RWPE1 (cell line): ENCODE measurements at regions not wholly inside any gene's neighbourhood (a gene's known extent, or its start where the extent isn't known, plus 50 kb on each side); places are given as distances from the start of the nearest gene placed in this dataset.

Experiments
- CTCF ChIA-PET: fragments of 350-600 bp; sonication (Branson Sonifier 250); formaldehyde crosslinking; extraction: SDS; loops from one replicate; lab custom pipeline; 2021; lab: Yijun Ruan, JAX
- POLR2A ChIA-PET: fragments of 400-600 bp; formaldehyde crosslinking; extraction: SDS; loops from one replicate; lab custom pipeline; 2020; ENCODE audit warnings: antibody characterized with exemption; ENCODE audit not compliant: low non-redundant PET; lab: Yijun Ruan, JAX
- DNase-seq: peaks from one replicate; pipeline ENCODE4 v3.0.0; 2012; ENCODE audit warnings: low spot score
- H3K27ac ChIP-seq: fragments of 450-650 bp; 2 replicates; pipeline ENCODE4 v1.5.1; 2017
- TF ChIP-seq, protein P1 (sequence below): fragments of 450-650 bp; conservative IDR thresholded peaks from 2 replicates; pipeline ENCODE4 v1.5.1; 2017; ENCODE audit warnings: low read depth, mild to moderate bottlenecking

GRCh38 chr20:20799716-20800312 is 87.4 kb upstream of the RALGAPA2 start:
- ChIA-PET CTCF (no interaction called here), POLR2A (no interaction called here)
- TF ChIP-seq, protein P1, sequence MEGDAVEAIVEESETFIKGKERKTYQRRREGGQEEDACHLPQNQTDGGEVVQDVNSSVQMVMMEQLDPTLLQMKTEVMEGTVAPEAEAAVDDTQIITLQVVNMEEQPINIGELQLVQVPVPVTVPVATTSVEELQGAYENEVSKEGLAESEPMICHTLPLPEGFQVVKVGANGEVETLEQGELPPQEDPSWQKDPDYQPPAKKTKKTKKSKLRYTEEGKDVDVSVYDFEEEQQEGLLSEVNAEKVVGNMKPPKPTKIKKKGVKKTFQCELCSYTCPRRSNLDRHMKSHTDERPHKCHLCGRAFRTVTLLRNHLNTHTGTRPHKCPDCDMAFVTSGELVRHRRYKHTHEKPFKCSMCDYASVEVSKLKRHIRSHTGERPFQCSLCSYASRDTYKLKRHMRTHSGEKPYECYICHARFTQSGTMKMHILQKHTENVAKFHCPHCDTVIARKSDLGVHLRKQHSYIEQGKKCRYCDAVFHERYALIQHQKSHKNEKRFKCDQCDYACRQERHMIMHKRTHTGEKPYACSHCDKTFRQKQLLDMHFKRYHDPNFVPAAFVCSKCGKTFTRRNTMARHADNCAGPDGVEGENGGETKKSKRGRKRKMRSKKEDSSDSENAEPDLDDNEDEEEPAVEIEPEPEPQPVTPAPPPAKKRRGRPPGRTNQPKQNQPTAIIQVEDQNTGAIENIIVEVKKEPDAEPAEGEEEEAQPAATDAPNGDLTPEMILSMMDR: no peak
- no peak overlapping the region for H3K27ac ChIP-seq
- no peak for DNase-seq

DNA sequence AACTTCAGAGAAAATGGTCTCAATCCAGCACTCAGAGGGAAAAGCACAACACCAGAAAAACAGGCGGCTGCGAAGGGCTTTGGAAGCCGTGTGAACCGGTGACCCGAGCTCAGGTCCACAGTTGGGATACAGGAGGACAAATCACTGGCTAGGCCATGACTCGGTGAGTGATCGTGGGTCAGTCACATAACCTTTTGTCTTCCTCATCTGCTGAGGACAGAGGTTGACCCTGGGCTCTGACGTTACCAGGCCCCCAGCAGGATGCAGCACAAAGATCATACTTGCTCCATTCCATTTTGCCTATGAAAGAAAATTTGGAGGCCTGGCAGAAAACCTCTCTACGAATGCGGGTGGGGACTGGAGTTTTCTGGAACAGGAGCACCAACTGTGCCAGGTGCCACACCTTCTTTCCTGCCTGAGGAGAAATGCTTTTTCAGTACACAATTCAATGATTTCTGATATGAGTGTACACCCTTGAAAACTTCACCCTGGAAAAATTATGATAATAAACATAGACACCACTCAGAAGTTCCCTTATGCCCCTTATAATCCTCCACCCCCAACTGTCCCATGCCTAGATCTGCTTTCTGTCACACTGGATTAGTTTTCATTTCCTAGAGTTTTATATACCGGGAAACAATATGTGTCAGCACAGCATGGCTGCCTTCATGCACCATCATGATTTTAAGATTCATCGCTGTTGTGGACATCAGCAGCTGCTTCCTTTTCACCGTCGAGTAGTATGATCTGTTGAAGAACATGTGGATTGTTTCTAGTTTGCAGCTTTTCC is 85.3 kb upstream of the RALGAPA2 start:
- ChIA-PET POLR2A (no interaction called here), CTCF (interaction anchor here (0.7 kb wide), 1 partner anchor 779 kb away, joined by 4 read pairs; no protein-coding TSS in a partner anchor)
- H3K27ac ChIP-seq: no peak overlapping the region

DNA sequence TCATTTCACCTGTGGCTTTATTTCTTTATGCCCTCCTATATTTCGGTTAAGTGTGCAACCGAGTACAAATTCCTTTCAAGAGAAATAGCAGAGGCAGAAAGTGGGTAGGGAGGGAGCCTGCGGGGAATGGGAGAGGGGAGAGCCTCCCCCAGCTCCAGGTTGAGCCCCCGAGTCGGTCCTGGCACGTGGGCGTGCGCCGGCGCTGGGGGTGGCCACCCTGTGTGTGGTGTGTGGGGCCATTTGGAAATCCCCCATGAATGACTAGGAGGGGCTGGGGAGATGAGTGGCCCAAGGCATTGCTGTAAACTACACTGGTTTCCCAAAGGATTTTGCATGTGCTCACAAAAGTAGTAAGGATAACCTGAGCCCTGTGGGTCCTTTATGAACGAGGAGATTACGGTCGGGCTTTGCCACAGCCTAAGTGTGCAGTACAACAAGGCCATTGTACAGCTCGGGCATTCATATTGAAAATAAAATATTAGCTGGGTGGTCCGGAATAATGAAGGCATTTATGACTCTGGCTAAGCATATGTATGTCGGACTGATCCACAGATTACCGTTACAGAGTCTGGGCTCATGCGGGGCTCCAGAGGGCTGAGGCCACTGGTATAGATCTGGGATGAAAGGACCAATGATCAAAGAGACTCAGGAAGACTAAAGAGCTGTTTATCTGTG is 84.5 kb upstream of the RALGAPA2 start:
- CTCF ChIA-PET: no interaction called here
- TF ChIP-seq, protein P1: no peak
- POLR2A ChIA-PET: no interaction called here
- DNase-seq: no peak
- H3K27ac ChIP-seq: no peak overlapping the region

More for the DNA sequence above, 85.3 kb upstream of the RALGAPA2 start:
- DNase-seq: no peak
- TF ChIP-seq, protein P1: no peak

DNA sequence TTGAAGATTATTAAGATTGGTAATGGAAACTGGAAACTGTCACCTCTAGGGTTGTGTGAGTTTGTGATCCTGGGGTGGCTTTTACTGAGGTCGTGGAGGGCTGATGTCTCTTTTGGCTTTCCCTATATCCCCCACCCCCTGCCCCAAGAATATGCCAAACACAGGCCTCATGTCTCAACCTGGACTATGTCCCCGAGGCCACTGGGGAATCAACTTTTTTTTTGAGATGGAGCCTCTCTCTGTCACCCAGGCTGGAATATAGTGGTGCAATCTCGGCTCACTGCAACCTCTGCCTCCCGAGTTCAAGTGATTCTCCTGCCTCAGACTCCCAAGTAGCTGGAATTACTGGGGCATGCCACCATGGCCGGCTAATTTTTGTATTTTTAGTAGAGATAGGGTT is 83.3 kb upstream of the RALGAPA2 start:
- no peak overlapping the region for H3K27ac ChIP-seq
- ChIA-PET CTCF (no interaction called here), POLR2A (no interaction called here)
- DNase-seq: no peak
- TF ChIP-seq, protein P1: no peak

DNA sequence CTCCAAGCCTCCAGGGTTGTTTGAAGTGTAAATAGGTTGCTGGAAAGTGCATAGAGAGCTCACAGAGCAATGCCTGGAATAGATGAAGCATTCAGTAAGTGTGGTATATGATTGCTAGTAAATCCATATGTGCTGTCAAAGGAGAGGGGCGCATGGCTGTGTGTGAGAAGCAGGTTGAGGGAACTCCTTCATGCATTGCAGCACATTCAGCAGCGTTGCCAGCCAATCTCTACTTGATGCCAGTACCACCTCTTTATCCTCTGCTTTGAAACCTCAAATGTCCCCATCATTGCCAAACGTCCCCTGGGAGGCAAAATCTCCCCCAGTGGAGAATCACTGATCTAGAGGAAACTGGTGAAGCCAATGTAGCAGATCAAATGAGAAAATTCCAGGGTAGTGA is 82.7 kb upstream of the RALGAPA2 start:
- TF ChIP-seq, protein P1: no peak
- no peak for DNase-seq
- POLR2A ChIA-PET: no interaction called here
- H3K27ac ChIP-seq: no peak overlapping the region
- CTCF ChIA-PET: no interaction called here

- ChIA-PET POLR2A (no interaction called here), CTCF (no interaction called here)
- DNase-seq: no peak
- H3K27ac ChIP-seq: no peak overlapping the region
- TF ChIP-seq, protein P1: no peak
Measured at GRCh38 chr20:20793591-20793990, 81.1 kb upstream of the RALGAPA2 start.
